ACC112 (cell line): ENCODE measurements at regions not wholly inside any gene's neighbourhood (a gene's known extent, or its start where the extent isn't known, plus 50 kb on each side); places are given as distances from the start of the nearest gene placed in this dataset.

ENCODE experiments used
- H2AFZ ChIP-seq: fragments of 200-600 bp; sonication (generic); one replicate; pipeline ENCODE4 v1.6.0; 2017; ENCODE audit warnings: antibody characterized with exemption, low read length; ENCODE audit not compliant: unreplicated experiment
- H3K27ac ChIP-seq: fragments of 200-600 bp; sonication (generic); 2 replicates; pipeline ENCODE4 v1.5.1; 2014; ENCODE audit warnings: low read depth, mild to moderate bottlenecking, antibody characterized with exemption, low read length, moderate library complexity
- H3K27me3 ChIP-seq: fragments of 200-600 bp; sonication (generic); 2 replicates; pipeline ENCODE4 v1.6.1; 2014; ENCODE audit warnings: mild to moderate bottlenecking, antibody characterized with exemption, low read length, moderate library complexity, mixed read lengths; ENCODE audit not compliant: insufficient read depth
- H3K36me3 ChIP-seq: fragments of 200-600 bp; sonication (generic); 2 replicates; pipeline ENCODE4 v1.6.1; 2016; ENCODE audit warnings: mild to moderate bottlenecking, antibody characterized with exemption, low read length, moderate library complexity, mixed read lengths; ENCODE audit not compliant: insufficient read depth
- H3K4me1 ChIP-seq: fragments of 200-600 bp; sonication (generic); one replicate; pipeline ENCODE4 v1.6.1; 2016; ENCODE audit warnings: low read length, mixed read lengths; ENCODE audit not compliant: insufficient read depth, unreplicated experiment, control insufficient read depth
- H3K4me3 ChIP-seq: fragments of 200-600 bp; sonication (generic); 2 replicates; pipeline ENCODE4 v1.5.1; 2014; ENCODE audit warnings: mild to moderate bottlenecking, low read depth, low read length
- H3K79me2 ChIP-seq: fragments of 200-600 bp; sonication (generic); one replicate; pipeline ENCODE4 v1.6.0; 2016; ENCODE audit warnings: low read length; ENCODE audit not compliant: control insufficient read depth, unreplicated experiment, insufficient read depth

DNA sequence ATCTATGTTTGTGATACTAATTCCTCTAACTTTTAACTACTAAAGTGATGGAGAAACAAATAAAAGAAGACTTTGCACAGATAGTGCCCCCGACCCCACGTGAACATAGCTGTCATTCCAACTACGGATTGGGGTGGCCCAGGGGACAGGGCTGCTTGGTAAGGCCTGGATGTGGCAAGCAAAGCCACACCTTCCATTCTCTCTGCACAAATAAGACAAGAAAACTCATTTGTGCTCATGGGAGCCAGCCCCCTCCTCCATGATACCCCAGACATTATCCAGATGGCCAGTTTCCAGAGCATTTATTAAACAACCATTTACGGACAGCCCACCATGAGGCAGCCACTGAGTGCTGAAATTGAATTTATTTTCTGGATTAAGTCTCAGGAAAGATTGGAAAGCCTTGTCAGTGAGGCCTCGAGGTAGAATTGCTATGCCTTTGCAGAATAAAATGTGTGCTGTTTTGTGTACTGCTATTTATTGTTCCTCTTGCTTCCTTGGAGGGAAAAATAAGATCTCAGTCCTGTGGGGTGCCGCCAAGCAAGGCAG is 151.2 kb downstream of the UNC5CL start:
- Histone ChIP-seq H3K27ac (no peak overlapping the region), H3K4me1 (no peaks in the 10 kb centered on the region), H2AFZ (no peak overlapping the region), H3K36me3 (no peaks in the 10 kb centered on the region), H3K27me3 (peaks cover 25% of the 10 kb centered on the region; the same call in 1 of the 2 replicates), H3K79me2 (no peaks in the 10 kb centered on the region), H3K4me3 (no peak overlapping the region)

- no peak overlapping the region for H2AFZ ChIP-seq
- no peaks in the 10 kb centered on the region for H3K79me2 ChIP-seq
- H3K4me1 ChIP-seq, result no peaks in the 10 kb centered on the region
- H3K27me3 ChIP-seq, result peaks cover 25% of the 10 kb centered on the region; the same call in 1 of the 2 replicates
- H3K4me3 ChIP-seq, result no peak overlapping the region
- no peak overlapping the region for H3K27ac ChIP-seq
- H3K36me3 ChIP-seq, result no peaks in the 10 kb centered on the region
These were observed 151.8 kb downstream of the UNC5CL start for GRCh38 chr6:40887079-40887791.

GRCh38 chr6:40885139-40885774 is 153.8 kb downstream of the UNC5CL start:
- H3K4me1 ChIP-seq, result no peaks in the 10 kb centered on the region
- H3K27me3 ChIP-seq, result peaks cover 22% of the 10 kb centered on the region; the same call in 1 of the 2 replicates
- H3K4me3 ChIP-seq, result no peak overlapping the region
- no peak overlapping the region for H2AFZ ChIP-seq
- no peak overlapping the region for H3K27ac ChIP-seq
- no peaks in the 10 kb centered on the region for H3K36me3 ChIP-seq
- H3K79me2 ChIP-seq, result no peaks in the 10 kb centered on the region

DNA sequence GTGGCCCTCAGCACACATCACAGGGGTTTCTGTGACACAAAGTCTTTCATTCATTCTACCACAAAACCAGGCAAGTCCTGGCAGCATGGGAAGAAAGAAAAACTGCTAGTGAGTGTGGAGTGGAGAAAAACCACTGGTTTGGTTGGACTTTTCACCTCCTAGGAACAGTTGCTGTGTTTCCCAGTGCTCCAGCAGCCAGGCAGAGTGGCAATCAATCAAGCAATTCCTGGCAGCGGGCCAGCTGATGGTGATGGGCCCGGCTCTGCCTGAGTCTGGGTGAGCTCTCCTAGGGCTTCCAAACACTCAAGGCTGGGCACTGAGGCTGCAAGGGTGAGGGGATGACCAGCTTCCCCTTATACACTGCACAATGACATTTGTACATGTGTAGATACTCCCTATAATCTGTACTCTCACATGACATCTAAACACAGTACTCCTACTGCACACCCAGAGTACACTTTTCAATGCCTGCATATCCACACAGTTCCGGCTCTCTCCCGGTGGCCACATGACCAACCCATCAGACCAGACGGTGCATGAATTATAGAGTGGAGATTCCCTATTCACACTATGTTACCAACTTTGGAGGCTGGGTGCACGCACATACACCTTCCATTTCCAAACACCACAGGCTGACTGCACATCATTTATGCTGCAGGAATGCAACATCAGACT is 156.6 kb downstream of the UNC5CL start:
- Histone ChIP-seq H3K4me3 (no peak overlapping the region), H3K27ac (no peak overlapping the region), H3K27me3 (peaks cover 13% of the 10 kb centered on the region; the same call in 1 of the 2 replicates), H3K79me2 (no peaks in the 10 kb centered on the region), H3K36me3 (no peaks in the 10 kb centered on the region), H2AFZ (no peak overlapping the region), H3K4me1 (no peaks in the 10 kb centered on the region)

DNA sequence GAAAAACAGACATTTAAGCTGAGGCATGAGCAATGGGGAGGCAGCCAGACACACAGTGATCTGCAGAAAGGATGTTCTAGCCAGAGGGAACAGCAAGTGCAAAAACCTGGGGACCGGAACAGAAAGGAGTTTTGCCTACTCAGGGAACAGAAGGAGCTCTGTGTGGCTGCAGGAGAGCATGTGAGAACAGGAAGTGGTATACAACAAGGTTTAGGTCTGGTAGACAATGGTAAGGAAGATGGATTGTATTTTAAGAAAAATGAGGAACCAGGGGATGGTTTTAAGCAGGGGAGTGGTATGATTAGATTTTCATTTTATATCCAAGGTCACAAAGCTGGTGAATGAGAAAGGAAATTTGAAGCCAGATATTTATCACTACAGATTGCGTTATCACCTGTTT is 157.5 kb downstream of the UNC5CL start:
- Histone ChIP-seq H3K27me3 (peaks cover 13% of the 10 kb centered on the region; the same call in 1 of the 2 replicates), H3K4me1 (no peaks in the 10 kb centered on the region), H3K36me3 (no peaks in the 10 kb centered on the region), H2AFZ (no peak overlapping the region), H3K27ac (no peak overlapping the region), H3K4me3 (no peak overlapping the region), H3K79me2 (no peaks in the 10 kb centered on the region)

DNA sequence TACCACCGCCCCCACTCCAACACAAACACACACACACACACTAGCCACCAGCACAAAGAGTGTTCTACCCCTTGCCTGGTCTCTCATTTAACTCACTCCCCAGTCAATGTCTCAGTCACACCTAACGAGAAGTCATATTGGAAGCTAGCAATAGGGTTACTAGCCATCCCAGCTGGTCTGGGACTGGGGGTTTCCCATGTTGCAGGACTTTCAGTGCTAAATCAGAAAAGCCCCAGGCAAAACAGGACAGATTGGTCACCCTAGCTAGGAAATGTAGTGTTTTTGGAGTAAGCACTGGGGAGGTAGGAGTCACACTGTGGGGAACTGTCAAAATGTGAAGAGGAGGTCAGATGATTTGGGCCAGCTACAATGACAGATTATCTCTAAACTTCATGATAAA is 158.1 kb downstream of the UNC5CL start:
- Histone ChIP-seq H2AFZ (no peak overlapping the region), H3K4me1 (no peaks in the 10 kb centered on the region), H3K4me3 (no peak overlapping the region), H3K36me3 (no peaks in the 10 kb centered on the region), H3K79me2 (no peaks in the 10 kb centered on the region), H3K27me3 (peaks cover 13% of the 10 kb centered on the region; the same call in 1 of the 2 replicates), H3K27ac (no peak overlapping the region)

- H3K4me1 ChIP-seq, result no peaks in the 10 kb centered on the region
- no peaks in the 10 kb centered on the region for H3K36me3 ChIP-seq
- no peak overlapping the region for H2AFZ ChIP-seq
- no peaks in the 10 kb centered on the region for H3K79me2 ChIP-seq
- H3K4me3 ChIP-seq, result no peak overlapping the region
- H3K27me3 ChIP-seq, result peaks cover 6% of the 10 kb centered on the region; the same call in 1 of the 2 replicates
- H3K27ac ChIP-seq, result no peak overlapping the region
These were observed 159.9 kb downstream of the UNC5CL start for GRCh38 chr6:40879169-40879568.

GRCh38 chr6:40877362-40877761 is 161.7 kb downstream of the UNC5CL start:
- Histone ChIP-seq H3K4me1 (no peaks in the 10 kb centered on the region), H3K36me3 (no peaks in the 10 kb centered on the region), H3K27me3 (peaks cover 6% of the 10 kb centered on the region; the same call in 1 of the 2 replicates), H3K27ac (no peak overlapping the region), H2AFZ (no peak overlapping the region), H3K4me3 (no peak overlapping the region), H3K79me2 (no peaks in the 10 kb centered on the region)

DNA sequence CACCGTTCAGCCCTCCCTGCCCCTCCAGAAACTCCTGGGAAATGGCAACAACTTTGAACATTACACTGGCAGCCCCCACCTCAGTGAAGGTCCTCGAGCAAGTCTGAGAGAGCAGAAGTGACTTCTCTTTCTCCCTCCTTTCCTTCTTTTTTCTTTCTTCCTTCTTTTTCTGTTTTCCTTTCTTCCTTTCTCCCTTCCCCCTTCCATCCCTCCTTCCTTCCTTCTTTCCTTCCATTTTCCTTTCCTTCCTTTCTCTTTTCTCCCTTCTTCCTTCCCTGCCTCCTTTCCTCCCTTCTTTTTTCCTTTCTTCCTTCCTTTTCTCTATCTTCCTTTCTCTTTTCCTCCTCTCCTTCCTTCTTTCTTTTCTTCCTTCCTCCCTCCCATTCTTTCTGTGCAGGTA is 162.7 kb downstream of the UNC5CL start:
- H3K4me1 ChIP-seq, result no peaks in the 10 kb centered on the region
- H3K4me3 ChIP-seq, result no peak overlapping the region
- no peaks in the 10 kb centered on the region for H3K36me3 ChIP-seq
- peaks cover 6% of the 10 kb centered on the region; the same call in 1 of the 2 replicates for H3K27me3 ChIP-seq
- H3K79me2 ChIP-seq, result no peaks in the 10 kb centered on the region
- no peak overlapping the region for H3K27ac ChIP-seq
- H2AFZ ChIP-seq, result no peak overlapping the region

- Histone ChIP-seq H3K4me1 (no peaks in the 10 kb centered on the region), H3K27me3 (peaks cover 6% of the 10 kb centered on the region; the same call in 1 of the 2 replicates), H2AFZ (no peak overlapping the region), H3K79me2 (no peaks in the 10 kb centered on the region), H3K36me3 (no peaks in the 10 kb centered on the region), H3K4me3 (no peak overlapping the region), H3K27ac (no peak overlapping the region)
These were observed 164.5 kb downstream of the UNC5CL start for GRCh38 chr6:40874495-40874894.
